Right cardiac atrium (tissue), 5 donors: ENCODE measurements at regions not wholly inside any gene's neighbourhood (a gene's known extent, or its start where the extent isn't known, plus 50 kb on each side); places are given as distances from the start of the nearest gene placed in this dataset.
"Not testable (repeated sequence)": the region's sequence is repeated elsewhere in the genome, so short reads cannot be mapped to it uniquely, and the experiment has no call there.

Experiments used
- ATAC-seq, 2 donors: fragments of 200-7000 bp; cut with Tn5 transposase; one replicate each; pipeline versions ENCODE4 v1.8.0 to v1.9.1; 2020; ENCODE audit warnings: moderate library complexity in 2 of 2, mild to moderate bottlenecking in 1 of 2
- DNase-seq, 3 donors: peaks; one replicate each; pipeline ENCODE4 v3.0.0-alpha.2; 2020
- H3K27ac ChIP-seq: one replicate; pipeline ENCODE4 v1.5.1; 2013; ENCODE audit warnings: mild to moderate bottlenecking, low read length, control low read depth, moderate library complexity
- H3K27me3 ChIP-seq: one replicate; pipeline ENCODE4 v1.6.1; 2013; ENCODE audit not compliant: control insufficient read depth, insufficient read depth
- H3K4me1 ChIP-seq: one replicate; pipeline ENCODE4 v1.6.1; 2013; ENCODE audit warnings: low read length; ENCODE audit not compliant: control insufficient read depth, insufficient read depth
- H3K4me3 ChIP-seq: one replicate; pipeline ENCODE4 v1.5.1; 2013; ENCODE audit warnings: low read length, control low read depth
- H3K9me3 ChIP-seq: one replicate; pipeline ENCODE4 v1.6.1; 2013; ENCODE audit warnings: low read length; ENCODE audit not compliant: control insufficient read depth
- WGBS: extraction: QIAGEN DNeasy Blood & Tissue Kit; methylation state at CpG from one replicate; pipeline ENCODE4 v1.1.7; 2013; 5-methylcytosine and 5-hydroxymethylcytosine counted together
- intact Hi-C, 4 donors: fragments of 100-400 bp; cut with DNase I; formaldehyde crosslinking; loops; one replicate each; pipeline versions ENCODE4 v1.11.0 to v1.14.0; 2022 to 2023
- donor health status: healthy with polysubstance abuse.
- donor health status: DM: no; HTN: yes; CAD: no.
- donor health status: DM: no; HTN: no; CAD: no.
- donor health status: DM: no; HTN: yes; CAD: no; lungs with severe emphysema.
- donor health status: DM: yes; HTN: yes; CAD: no.

DNA sequence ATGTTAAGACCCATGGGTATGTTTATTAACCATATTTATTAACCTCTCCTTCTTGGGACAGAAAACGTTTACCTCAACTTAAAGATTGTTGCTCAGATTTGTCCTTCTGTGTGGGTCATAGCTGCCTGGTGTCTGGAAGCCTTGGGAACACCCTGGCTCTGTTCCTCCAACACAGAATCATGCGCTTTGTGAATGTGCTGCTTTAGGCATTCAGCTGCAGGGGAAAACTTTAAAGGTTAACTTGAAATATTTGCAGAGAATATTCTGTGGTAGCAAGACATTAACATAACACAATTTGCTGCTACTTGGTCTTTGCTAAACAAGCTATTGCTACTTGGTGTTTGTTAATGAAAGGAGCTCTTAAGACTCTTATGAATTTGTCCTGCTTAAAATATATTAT, 50.5 kb upstream of the THOC3 start:
- H3K4me1 ChIP-seq, H3K4me3 ChIP-seq, H3K9me3 ChIP-seq, intact Hi-C loops, DNase-seq, ATAC-seq, H3K27me3 ChIP-seq, H3K27ac ChIP-seq: not testable (repeated sequence)
- no CpG with 5 or more reads among the region's 2 CpGs for WGBS

DNA sequence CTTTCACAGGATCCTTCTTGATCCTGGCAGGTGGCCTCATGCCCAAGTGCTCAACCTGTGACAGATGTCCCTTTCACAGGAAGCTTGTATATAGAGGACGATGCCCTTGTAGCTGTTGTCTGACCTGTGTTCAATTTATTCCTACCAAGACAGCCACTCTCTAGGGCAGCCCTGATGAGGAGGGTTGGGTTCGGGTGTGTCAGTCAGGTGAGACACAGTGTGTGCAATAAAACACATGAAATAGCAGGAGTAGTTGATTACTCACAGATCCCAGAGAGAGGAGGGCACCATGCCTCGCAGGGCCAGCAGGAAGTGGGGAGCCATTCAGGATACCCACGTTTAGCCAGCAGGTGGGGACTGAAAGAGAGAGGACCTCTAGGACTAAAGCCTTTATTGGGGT, 52.7 kb upstream of the THOC3 start:
- WGBS = 82% methylated on average over 1 of the region's 4 CpGs
- peak in 1 of 3 donors; percentile 2 for DNase-seq
- H3K27ac ChIP-seq, H3K4me1 ChIP-seq, H3K27me3 ChIP-seq, intact Hi-C loops, H3K4me3 ChIP-seq, H3K9me3 ChIP-seq: not testable (repeated sequence)
- ATAC-seq = peak in 1 of 2 donors; percentile 31

DNA sequence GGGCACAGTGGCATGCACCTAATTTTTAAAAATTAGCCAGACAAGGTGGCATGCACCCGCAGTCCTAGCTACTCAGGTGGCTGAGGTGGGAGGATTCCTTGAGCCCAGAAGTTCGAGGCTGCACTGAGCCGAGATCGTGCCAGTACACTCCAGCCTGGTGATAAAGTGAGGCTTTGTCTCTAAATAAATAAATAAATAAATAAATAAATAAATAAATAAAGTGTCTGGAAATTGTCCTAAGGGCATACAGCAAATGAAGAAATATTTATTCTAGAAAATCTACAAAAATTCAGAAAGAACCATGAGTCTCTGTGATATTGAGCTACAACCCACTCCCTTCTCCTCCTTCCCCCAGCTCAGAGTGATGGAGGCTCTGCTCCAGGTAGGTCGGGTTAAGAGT, 55.4 kb upstream of the THOC3 start:
- H3K9me3 ChIP-seq, H3K27ac ChIP-seq, intact Hi-C loops, DNase-seq, H3K4me1 ChIP-seq, H3K27me3 ChIP-seq, ATAC-seq, H3K4me3 ChIP-seq: not testable (repeated sequence)
- WGBS = 78% methylated on average over 4 of the region's 5 CpGs

DNA sequence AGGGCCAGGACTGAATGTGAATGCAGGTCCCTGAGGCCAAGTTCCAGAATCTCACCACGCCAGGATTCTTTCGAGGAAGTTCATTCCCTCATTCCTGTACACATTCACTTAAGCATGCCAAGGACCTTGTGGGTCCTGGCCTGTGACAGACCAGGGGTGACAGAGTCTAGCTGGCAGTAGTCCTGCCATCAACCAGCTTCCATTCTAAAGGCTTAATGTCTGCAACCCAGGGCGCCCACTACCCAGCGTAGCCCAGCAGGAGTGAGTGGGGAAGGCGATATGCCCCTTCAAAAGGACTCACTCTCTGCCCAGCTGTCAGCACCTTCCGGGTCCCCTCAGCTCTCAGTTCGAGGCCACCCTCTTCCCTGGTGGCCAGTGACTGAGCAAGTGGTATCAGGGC, 61.3 kb upstream of the THOC3 start:
- DNase-seq, H3K27ac ChIP-seq, intact Hi-C loops, H3K27me3 ChIP-seq, H3K9me3 ChIP-seq, H3K4me3 ChIP-seq, H3K4me1 ChIP-seq: not testable (repeated sequence)
- WGBS = 95% methylated on average over 4 of the region's 7 CpGs
- ATAC-seq = peak; percentile 36 to 40

DNA sequence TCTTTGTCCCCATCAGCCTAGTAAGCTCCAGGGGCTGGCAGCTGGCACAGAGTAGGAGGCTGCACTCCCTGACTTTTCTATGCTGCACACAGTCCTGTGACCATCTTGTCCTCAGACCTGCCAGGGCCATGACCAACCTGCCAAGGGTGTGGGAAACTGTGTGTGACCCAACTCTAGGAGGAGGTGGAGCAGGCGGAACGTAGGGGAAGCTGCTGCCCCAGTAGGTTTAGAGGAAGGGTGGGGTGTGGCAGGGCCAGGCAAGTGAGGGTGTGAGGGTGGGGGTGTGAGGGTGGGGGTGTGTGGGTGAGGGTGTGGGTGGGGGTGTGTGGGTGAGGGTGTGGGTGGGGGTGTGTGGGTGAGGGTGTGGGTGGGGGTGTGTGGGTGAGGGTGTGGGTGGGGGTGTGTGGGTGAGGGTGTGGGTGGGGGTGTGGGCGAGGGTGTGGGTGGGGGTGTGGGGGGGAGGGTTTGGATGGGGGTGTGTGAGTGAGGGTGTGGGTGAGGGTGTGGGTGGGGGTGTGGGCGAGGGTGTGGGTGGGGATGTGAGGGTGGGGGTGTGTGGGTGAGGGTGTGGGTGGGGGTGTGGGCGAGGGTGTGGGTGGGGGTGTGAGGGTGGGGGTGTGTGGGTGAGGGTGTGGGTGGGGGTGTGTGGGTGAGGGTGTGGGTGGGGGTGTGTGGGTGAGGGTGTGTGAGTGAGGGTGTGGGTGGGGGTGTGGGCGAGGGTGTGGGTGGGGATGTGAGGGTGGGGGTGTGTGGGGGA, 62.4 kb upstream of the THOC3 start:
- H3K9me3 ChIP-seq, ATAC-seq, intact Hi-C loops, H3K27me3 ChIP-seq, H3K4me3 ChIP-seq, H3K4me1 ChIP-seq, DNase-seq, H3K27ac ChIP-seq: not testable (repeated sequence)
- 67% methylated on average over 4 of the region's 6 CpGs for WGBS

DNA sequence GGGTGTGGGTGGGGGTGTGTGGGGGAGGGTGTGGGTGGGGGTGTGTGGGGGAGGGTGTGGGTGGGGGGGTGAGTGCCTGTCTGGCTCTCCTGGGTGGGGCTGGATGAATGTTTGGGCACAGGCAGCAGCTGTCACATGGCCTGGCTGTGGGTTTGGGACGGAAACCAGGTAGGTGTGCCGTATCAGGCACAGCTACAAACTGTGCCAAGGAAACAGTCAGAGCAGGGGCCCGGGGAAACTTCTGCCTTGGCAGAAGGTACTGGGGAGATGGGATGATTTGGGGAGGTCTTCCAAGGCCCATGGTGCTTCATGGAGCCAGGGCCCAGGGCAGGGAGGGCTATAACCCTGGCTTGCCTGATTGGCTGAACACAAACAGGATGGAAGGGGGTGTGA, 63.0 kb upstream of the THOC3 start:
- DNase-seq, H3K4me1 ChIP-seq, intact Hi-C loops, H3K27ac ChIP-seq, ATAC-seq, H3K4me3 ChIP-seq, H3K27me3 ChIP-seq, H3K9me3 ChIP-seq: not testable (repeated sequence)
- WGBS = 17% methylated on average over 1 of the region's 3 CpGs

DNA sequence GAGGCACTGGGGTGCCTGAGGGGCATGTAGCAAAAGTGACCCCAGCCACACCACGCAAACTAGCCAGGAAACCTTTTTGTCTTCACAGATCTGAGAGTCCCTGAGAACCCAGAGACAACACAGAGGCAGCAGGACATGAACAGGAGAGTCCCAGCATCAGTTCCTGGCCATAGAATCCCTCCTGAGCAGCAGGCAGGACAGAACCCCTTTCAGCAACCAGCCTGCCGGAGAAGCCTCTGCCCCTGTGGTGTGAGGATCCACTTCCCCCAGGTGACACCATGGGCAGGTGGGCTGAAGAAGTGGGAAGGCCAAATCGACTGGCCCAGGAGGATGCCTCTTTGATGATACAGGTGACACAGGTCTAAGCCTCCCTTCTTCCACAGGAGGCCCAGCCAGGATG, 65.1 kb upstream of the THOC3 start:
- DNase-seq, H3K27ac ChIP-seq, intact Hi-C loops, H3K27me3 ChIP-seq, ATAC-seq, H3K9me3 ChIP-seq, H3K4me1 ChIP-seq, H3K4me3 ChIP-seq: not testable (repeated sequence)
- 58% methylated on average over 2 of the region's 3 CpGs for WGBS

DNA sequence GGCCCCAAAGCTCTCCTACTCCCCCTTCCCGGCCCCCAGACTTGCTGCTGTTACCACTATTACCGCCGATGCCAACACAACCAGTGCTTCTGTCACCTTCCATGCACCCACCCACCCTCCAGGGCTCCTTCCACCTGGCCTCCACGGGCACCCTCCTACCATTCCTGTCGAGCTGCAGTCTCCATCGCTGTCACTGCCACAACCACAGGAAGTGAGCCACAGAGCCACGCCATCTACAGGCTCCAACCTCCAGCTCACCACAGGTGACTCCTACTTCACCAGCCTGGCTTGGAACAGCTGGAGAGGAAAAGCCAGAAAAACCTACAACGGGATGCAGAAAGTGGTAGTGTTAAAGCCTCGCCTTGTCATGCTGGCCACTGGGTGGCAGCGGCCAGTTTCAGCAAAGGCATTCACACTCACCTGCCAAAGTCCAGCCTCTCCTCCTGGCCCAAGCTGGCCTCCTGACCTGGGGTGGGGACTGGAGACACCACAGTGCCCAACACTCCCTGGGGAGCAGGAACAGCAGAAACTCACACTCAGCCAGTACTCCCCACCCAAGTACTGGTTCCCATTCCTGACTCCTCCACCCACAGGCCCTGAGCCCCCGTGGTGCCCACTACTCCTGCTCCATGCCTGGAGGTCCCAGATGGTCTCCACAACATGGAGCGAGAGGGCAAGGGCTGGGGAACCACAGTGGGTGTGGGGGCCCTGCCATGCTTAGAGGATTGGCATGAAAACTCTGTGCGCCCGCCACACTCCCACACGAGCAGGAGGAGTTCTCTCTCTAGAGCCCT, 66.5 kb upstream of the THOC3 start:
- ATAC-seq (peak; percentile 45 to 63), DNase-seq (peak in 2 of 3 donors; percentile 17 to 27)
- H3K27ac ChIP-seq, H3K4me3 ChIP-seq, intact Hi-C loops, H3K27me3 ChIP-seq, H3K4me1 ChIP-seq, H3K9me3 ChIP-seq: not testable (repeated sequence)
- 88% methylated on average over 9 of the region's 15 CpGs for WGBS

DNA sequence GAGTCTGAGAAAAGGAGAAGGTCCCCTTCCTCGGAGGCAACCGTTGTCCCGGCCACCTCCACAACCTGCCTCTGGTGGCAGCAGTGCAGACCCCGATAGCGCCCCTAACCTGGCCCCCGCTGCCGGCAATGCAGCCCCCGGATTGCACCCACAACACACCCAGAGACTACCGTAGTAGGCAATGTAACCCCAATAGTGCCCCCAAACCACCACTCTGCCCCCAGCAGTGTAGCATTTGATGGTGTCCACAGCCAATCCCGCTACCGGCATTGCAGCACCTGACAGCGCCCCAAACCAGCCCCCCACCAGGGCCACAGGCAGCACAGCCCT, 67.1 kb upstream of the THOC3 start:
- H3K9me3 ChIP-seq, H3K27ac ChIP-seq, H3K4me3 ChIP-seq, H3K4me1 ChIP-seq, H3K27me3 ChIP-seq, intact Hi-C loops, DNase-seq: not testable (repeated sequence)
- 91% methylated on average over 12 of the region's 12 CpGs for WGBS
- ATAC-seq = peak in 1 of 2 donors; percentile 25

DNA sequence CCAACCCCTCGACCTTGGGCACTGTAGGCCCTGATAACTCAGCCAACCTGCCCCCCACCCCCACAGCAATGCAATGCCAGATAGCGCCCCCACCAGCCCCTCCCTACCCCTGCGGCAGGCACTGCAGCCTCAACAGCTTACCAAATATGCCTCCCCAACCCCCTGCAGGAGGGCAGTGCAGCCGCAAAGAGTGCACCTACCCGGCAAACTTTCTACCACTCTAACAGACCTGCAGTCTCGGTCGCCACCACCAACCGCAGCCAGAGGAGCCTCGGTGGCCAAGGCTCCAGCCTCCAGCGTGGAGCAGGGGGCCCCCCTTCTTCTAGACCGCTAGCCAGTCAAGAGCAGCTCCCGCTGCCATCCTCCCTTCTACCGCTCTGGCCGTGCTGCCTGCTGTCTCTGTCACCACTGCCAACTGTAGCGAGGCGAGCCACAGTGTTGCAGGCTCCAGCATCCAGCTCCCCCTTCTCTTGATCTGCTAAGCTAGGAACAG, 67.7 kb upstream of the THOC3 start:
- WGBS = 91% methylated on average over 16 of the region's 16 CpGs
- H3K9me3 ChIP-seq, H3K27me3 ChIP-seq, intact Hi-C loops, H3K27ac ChIP-seq, H3K4me3 ChIP-seq, H3K4me1 ChIP-seq: not testable (repeated sequence)
- ATAC-seq = peak; percentile 28 to 42
- DNase-seq = peak in 1 of 3 donors; percentile 35

DNA sequence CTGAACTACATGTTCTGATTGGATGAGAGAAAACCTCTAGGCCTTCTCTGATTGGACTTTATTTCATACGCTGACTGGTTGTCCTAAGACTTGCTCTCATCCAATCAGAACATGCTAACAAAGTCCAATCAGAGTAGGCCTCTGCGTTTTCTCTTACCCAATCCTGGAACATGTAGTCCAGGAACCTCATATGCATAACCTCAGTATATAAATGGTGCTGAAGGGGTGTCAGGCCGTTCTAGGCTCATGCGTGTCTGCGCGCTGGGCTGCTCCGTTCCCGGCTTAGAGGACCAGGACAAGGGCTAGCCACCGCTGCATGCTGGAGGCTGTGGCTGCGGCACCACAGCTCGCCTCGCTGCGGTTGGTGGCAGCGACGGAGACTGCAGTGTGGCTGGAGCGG, 68.3 kb upstream of the THOC3 start:
- H3K9me3 ChIP-seq, H3K27me3 ChIP-seq, intact Hi-C loops, H3K4me3 ChIP-seq, ATAC-seq, H3K4me1 ChIP-seq, H3K27ac ChIP-seq, DNase-seq: not testable (repeated sequence)
- 77% methylated on average over 11 of the region's 16 CpGs for WGBS
